IPS-NIHi7 (cell line): ENCODE measurements at regions not wholly inside any gene's neighbourhood (a gene's known extent, or its start where the extent isn't known, plus 50 kb on each side); places are given as distances from the start of the nearest gene placed in this dataset.
"Not testable (repeated sequence)": the region's sequence is repeated elsewhere in the genome, so short reads cannot be mapped to it uniquely, and the experiment has no call there.

Experiments
- DNase-seq: peaks from one replicate; pipeline ENCODE4 v3.0.0; 2012; ENCODE audit warnings: mixed read lengths; ENCODE audit errors: extremely low spot score

DNA sequence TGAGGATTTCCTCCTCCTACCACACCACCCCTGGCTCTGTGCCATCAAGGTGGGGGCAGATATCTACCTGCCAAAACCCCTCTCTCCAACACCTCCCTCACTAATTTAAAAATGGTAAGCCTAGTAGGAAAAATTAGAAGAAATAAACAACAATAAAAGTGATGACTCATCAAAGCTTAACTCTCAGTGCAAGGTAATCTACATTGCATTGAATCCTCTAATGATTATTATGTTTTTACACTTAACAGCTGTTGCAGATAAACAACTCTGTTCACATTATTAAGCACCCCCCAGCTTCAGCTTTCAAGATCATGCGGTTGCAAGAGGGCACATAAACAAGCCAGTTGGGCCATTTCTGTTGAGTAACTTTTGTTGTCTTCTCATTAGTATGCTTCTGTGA, 396.1 kb upstream of the ATP11B start:
- DNase-seq, result no peak

DNA sequence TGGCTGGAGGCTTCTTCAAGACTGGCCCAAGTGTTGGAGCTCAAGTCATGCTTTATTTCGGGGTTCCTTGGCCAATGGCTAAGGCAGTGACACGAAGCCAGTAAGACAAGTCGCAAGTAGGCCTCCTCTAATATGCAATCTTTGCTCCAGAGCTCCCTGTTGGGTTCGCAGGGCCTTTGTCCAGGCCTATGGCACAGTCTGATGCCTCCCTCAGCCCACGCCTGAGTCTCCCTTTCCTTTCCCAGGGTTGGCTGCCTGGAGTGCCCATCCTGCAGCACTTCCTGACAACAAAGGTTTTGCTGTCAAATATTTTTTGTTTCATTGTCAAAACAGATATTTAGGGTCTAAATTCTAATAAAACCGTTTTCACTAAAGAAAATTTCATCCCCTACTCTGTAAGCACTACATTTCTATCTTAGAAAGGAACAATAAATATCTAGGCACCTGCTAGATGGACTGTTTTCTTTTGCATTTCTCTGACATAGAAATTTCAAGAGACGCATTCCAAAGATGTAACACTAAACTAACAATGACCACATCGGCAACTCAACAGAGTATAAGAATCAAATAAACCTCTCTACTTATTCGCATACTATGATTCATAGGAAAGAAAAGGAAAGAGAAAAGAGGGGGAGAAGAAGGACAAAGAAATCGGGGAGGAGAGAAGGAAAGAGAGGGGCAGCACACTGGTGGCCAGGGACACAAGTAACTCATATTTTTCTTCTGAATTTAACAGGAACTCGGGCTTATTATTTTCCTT, 393.1 kb upstream of the ATP11B start:
- no peak for DNase-seq

DNA sequence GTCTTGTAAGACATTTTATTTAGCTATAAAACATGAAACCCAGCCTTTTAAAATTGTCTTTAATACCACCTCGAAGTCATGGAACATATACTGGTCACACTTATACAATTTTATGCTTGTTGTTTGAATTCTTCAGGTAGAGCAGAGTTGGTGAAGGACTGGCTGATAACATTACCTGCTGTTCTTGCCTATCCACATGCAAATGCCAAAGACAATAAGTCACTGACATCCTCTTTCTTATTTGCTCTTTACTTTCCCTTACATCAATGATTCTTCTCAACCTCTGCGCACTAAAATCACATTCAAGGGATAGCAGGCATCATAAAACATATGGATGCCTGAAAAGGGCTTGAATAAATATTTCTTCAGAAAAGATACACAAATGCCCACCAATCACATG, 392.5 kb upstream of the ATP11B start:
- peak; percentile 31 for DNase-seq

DNA sequence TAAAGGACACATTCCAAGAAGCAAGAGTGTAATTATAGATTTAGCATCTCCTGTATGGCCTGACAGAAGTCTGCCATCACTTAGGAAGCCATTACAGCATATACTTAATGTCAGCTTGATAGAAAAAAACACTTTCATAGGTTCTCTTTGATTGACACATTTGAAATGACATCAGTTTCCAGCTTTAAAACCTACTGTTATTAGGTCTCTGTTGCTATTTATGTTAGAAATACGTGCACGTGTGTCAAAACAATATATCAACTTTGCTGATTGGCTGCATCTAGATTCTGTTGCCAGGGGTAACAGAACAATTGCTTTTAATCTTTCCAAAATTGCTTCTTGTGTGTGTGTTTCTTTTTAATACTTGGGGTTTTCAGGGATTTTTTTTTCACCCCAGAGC, 389.3 kb upstream of the ATP11B start:
- DNase-seq, result no peak

DNA sequence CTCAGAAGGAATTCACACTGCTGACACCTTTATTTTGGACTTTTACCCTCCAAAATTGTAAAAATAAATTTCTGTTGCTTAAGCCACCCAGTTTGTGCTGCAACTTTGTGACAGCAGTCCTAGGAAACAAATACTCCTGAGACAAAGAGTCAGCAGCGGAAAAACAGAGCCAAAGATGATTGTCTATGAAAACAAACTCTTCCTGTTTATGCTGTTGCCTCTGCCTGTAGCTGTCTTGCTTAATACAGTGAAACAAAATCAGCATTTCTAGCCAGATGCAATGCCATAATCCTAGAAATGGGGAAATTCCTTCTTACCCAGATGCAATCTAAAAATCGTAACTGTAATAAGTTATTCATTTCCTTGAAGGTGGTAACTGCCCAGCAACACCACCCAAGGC, 387.5 kb upstream of the ATP11B start:
- no peak for DNase-seq

DNA sequence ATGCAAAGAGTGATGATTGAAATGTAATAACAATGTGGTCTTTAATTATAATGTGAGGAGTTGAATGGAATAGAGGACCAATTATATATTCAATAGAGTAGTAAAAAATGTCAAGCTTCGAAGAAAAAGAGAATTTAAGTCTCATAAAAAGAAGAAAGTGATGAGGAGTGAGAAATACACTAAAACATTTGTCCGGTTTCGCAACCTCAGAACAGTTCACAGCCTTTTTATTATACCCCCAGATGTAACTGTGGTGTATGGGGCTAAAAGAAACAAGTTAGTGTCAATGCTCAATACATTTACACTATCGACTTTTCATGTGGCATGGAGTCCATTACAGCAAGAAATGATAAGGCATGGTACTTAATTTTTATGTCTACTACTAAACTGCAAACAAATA, 386.5 kb upstream of the ATP11B start:
- no peak for DNase-seq

DNA sequence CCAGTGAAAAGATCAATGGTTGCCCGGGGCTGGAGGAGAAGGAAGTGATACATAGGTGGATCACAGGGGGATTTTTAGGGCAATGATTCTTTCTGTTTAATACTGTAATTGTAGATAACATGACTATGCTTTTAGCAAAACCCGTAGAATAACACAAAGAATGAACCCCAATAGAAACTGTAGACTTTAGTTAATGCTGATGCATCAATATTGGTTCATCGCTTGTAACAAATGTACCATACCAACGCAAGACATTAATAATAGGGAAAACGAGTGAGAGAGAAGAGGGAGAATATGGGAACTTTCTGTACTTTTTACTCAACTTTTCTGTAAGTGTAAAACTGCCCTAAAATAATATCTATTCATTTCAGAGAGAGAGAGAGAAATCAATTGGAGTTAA, 383.3 kb upstream of the ATP11B start:
- DNase-seq, result no peak

DNA sequence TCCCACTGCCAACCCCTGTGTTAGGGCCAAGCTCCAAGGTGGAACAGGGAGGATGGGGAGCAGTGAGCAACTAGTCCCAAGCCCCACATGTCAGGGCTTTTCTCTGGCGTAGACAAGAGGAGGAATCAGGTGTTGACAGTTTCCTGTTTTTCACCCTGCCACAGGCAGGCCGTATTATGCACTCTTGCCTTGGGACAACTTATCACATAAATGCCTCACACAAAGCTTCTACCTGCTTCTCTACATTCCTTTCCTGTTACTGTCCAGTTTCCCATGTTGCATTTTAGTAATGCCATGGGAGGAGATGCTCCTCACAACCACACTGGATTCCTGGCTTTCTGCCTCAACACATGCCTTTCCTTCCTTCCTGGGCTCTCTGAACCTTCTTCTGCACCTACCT, 381.2 kb upstream of the ATP11B start:
- DNase-seq, result no peak

DNA sequence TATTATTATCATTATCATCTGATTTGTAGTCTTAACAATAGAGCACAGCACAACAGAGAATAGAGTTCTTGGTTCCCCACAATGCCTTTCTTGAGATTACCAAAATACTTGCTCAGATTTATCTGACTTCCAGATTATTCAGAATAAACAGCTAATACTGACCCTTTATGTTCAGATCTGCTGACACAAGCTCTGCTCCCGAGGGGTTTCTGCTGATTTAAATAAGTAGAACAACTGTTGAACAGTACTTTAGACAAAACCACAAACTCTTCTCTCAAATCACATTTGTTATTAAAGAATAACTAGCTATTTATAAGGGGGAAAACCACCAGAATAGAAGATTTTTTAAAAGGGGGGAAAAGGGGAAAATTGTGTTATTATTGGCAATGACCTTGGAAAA, 380.2 kb upstream of the ATP11B start:
- DNase-seq, result no peak

DNA sequence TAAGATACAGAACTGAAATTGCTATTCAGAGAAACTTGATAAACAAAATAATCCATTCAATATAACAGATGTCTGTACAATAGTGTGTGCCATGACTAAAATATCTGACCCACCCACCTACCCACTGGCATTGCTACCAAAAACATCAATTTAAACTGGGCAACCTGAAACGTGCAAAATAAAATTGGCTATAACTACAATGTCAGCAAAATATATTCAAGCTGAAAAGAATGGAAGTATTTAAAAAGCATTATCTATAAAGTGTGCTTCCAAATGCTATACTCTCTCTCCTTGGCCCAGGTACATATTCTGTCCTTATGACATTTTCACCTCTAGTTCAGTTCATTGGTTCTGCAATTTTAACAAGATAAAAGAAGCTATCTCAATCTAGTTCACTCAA, 379.6 kb upstream of the ATP11B start:
- no peak for DNase-seq

DNA sequence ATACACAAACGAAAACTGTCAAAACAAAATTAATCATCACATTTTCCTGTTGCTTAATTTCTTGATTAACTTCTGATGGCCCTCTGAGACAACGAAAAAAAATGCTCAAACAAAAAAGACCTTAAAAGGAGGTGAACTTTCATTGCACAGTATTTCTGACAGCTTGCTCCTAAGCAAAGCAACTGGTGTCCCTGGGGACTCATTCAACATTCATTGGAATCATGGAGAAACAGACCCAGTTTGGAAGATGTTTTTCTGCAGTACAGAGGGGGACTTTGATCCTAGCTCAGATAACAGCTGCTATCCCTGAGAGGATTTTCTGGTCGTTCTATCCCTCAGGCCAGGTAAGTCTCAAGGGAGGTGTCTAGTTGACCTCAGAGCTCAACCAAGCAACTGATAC, 378.7 kb upstream of the ATP11B start:
- no peak for DNase-seq

DNA sequence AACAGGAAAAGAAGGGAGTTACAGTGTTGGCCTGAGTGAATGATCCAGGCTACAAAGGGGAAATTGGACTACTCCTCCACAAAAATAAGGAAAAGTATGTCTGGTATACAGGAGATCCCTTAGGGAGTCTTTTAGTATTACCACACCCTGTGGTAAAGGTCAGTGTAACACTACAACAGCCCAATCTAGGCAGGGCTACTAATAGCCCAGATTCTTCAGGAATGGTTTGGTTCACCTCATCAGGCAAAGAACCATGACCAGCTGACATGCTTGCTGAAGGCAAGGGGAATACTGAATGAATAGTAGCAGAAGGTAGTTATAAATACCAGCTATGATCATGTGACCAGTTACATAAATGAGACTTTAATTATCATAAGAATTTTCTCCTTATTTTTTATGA, 372.6 kb upstream of the ATP11B start:
- no peak for DNase-seq

DNA sequence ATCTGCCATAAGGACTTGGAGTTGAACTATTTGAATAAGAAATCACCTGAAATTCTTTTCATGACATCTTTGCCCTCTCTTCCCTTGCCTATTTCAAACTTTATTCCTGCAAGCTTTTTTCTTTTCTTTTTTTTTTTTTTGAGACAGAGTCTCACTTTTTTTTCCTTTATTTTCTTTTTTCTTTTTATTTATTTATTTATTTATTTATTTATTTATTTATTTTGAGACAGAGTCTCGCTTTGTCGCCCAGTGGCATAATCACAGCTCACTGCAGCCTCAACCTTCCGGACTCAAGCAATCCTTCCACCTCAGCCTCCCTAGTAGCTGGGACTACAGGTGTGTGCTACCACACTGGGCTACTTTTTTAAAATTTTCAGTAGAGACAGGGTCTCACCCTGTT, 369.3 kb upstream of the ATP11B start:
- no peak for DNase-seq

DNA sequence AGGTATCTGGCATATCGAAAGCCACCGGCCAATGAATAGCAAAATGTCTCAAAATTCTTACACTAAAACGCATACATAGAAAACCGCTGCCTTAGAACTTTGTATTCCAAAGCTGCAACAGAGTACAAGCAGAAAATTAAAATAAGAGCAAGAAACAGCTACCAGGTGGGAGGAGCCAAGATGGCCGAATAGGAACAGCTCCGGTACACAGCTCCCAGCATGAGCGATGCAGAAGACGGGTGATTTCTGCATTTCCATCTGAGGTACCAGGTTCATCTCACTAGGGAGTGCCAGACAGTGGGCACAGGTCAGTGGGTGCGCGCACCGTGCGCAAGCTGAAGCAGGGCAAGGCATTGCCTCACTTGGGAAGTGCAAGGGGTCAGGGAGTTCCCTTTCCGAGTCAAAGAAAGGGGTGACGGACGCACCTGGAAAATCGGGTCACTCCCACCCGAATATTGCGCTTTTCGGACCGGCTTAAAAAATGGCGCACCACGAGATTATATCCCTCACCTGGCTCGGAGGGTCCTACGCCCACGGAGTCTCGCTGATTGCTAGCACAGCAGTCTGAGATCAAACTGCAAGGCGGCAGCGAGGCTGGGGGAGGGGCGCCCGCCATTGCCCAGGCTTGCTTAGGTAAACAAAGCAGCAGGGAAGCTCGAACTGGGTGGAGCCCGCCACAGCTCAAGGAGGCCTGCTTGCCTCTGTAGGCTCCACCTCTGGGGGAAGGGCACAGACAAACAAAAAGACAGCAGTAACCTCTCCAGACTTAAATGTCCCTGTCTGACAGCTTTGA, 367.2 kb upstream of the ATP11B start:
- DNase-seq, result not testable (repeated sequence)

DNA sequence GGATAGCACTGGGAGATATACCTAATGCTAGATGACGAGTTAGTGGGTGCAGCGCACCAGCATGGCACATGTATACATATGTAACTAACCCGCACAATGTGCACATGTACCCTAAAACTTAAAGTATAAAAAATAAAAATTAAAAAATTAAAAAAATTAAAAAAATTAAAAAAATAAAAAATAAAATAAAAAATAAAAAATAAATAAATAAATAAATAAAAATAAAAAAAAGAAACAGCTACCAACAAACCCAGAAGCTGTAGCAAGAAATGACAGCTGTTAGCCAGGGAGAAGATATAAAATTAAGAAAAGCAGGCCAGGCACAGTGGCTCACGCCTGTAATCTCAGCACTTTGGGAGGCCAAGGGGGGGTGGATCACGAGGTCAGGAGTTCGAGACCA, 361.3 kb upstream of the ATP11B start:
- not testable (repeated sequence) for DNase-seq

DNA sequence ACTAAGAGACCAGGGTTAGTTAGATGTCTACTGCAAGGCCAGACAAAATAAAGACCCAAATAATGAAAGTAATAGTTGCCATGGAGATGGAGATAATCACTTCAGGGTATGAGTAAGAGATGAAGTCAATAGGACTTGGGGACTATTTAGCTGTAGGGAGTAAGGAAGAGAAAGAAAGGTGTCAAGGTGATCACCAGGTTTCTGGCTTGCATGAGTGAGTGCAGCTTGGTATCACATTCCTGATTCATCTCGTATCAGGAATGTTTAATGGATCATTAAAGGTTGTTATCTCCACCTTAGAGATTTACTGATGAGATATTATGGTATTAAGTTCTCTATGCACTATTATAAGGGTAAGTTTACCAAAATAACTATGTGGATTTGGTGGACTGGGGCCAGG, 357.4 kb upstream of the ATP11B start:
- DNase-seq, result no peak

DNA sequence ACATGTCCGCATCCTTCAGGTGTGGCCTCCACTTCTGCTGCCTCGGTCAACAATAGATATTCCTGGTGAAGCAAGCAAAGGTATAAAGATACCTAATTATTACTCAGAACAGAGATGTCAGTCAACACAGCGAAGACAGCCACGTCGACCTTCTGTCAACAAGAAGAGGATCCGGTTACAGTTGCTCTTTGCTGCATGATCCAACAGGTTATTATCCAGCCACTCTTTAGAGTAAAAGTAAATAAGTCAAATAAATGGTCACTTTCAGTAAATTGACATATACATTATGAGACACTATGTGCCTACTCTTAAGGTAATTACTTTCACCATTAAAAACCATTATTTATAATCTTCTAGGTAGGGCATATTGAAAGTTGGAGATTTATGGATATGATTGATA, 356.8 kb upstream of the ATP11B start:
- DNase-seq, result no peak

DNA sequence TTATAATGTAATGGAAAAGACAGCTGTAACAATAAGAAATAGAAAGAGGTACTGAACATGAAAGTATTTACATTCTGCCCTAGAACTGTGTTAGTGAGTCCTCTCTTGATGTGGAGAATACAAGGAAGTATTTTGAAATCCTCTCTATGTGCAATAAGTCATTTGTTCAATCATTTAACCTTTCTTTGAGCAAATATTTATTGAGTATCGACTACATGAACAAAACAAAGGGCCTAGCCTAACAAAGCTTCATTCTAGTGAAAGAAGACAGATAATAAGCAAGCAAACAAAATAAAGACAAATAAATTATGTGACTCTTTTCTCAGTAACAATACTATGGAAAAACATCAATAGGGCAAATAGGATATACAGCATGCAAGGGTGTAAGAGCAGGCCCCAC, 354.9 kb upstream of the ATP11B start:
- no peak for DNase-seq

DNA sequence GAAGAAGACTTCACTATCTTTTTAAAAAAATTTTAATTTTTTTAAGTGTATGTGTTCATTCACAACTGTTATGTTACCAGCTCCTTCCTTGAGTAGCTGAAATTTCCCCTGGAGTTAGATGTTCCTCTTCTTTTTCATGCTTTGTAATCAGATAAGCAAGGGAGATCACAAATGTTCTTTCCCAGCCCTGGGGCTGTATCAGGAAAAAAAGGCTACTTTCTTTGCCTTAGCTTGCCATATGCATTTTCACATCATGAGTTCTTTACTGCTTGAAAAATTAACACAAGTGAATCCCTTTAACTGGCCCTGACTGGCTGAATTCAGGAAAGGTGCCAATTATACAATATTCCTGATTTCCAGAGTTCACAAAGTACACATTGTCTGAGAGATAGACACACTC, 353.2 kb upstream of the ATP11B start:
- DNase-seq, result no peak

DNA sequence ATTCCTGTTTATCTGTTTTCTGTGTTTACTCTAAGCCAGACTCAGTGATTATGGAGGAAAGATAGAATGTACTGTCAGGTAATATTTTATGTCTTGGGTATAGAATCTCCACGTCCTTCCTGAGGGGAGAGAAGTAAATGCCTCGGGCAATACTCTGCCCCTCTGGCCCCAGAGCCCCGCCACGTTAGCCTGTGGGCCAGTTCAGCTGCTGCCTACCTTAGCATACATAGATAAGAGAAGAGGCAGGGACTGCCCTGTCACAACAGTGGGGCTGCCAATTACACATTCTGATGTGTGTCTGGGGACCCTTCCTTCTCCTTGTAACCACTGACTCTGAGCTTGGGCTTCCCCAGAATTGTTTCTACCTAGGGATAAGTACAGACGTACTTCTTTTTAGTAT, 347.7 kb upstream of the ATP11B start:
- no peak for DNase-seq

DNA sequence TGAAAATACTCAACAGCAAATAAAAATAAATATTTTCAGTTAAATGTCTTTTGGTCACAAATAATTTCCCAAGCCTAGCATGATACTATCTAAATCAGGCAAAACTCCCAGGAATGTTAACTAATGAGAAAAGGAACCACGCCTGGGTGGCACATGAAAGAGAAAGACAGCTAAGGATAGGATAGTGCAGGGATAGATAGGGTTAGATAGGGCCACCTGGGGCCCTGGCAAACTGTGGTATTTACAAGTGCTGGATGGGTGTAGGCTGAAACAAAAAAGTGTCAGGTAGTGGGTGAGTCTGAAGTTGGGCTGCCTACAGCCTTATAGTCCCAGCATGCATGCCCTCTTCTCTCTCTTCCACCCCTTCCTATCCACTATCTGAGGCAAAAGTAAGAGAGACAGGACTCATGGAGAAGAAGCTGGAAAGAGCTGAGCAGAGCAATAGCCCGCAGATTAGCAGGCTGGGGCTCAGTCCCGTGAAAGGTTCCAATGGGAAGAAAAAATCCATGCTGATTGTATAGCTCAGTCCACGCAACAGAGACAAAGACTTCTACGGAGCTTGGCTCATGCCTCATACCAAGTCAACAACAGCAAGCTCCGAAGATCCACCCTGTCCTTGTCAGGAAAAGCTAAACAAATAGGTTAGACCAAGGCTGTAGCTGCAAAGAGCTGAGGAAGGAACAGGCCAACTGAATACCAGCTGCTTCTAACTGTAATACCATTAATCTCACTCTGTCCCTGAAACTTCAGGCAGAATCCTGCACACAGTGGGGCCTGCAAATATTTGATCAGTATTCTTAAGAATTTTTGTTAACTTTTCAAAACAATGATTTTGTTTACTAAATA, 342.1 kb upstream of the ATP11B start:
- DNase-seq, result peak; percentile 21

DNA sequence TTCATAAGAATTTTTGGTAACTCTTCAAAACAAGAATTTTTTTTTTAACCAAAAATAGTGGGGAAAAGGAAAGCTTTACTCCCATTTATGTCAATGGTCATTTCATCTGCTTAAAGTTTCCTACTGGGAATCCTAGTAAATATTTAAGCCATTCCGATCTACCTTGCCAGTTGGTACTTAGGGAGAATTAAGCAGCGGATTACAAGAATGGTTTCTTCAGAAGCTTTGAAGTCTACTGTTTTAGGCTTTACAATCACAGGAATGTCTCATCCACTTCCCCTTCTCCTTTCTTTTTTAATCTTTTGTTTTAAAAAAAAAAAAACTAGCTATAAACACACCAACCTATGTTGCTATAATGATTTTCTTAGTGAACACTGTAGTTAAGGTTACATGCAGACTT, 341.4 kb upstream of the ATP11B start:
- DNase-seq, result no peak

DNA sequence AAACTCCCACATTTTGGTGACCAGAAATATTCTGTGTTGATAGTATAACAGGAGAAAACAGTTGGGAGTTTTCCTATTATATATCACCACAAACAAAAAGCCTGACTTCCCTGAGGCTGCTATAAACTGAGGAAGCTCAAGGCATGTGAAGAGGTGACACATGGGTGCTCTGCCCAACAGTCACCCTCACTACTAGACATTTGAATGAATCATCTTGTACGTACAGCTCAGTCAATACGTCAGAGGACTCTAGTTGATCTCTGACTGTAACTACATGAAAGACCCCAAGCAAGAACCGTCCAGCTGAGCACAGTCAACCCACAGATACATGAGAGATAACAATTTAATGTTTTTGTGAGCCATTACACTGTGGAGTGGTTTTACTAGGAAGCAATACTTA, 338.3 kb upstream of the ATP11B start:
- DNase-seq, result no peak
